BJ (cell line): ENCODE measurements at regions not wholly inside any gene's neighbourhood (a gene's known extent, or its start where the extent isn't known, plus 50 kb on each side); places are given as distances from the start of the nearest gene placed in this dataset.

Source experiments
- CTCF ChIA-PET: fragments of 350-600 bp; formaldehyde crosslinking; extraction: SDS; loops from one replicate; lab custom pipeline; 2021; ENCODE audit warnings: antibody characterized with exemption, inconsistent platforms; lab: Yijun Ruan, JAX
- POLR2A ChIA-PET: fragments of 300-600 bp; sonication (Branson Sonifier 250); formaldehyde crosslinking; extraction: SDS; loops from one replicate; lab custom pipeline; 2021; ENCODE audit warnings: antibody characterized with exemption; lab: Charles Lee
- DNase-seq: peaks from one replicate; pipeline ENCODE4 v3.0.0-alpha.2; 2011; ENCODE audit warnings: low read depth
- H3K27me3 ChIP-seq: 2 replicates; pipeline ENCODE4 v1.6.0; 2011; ENCODE audit warnings: low read length; ENCODE audit not compliant: control insufficient read depth, insufficient read depth
- H3K36me3 ChIP-seq: 2 replicates; pipeline ENCODE4 v1.5.1; 2011; ENCODE audit warnings: low read length; ENCODE audit not compliant: control insufficient read depth, insufficient read depth
- H3K4me3 ChIP-seq: 2 replicates; pipeline ENCODE4 v1.5.1; 2011; ENCODE audit warnings: low read depth, mild to moderate bottlenecking, control low read depth, low read length
- CTCF ChIP-seq: IDR thresholded peaks from 2 replicates; pipeline ENCODE4 v1.5.1; 2011; ENCODE audit warnings: low read depth, mild to moderate bottlenecking, control low read depth, inconsistent platforms, low read length, moderate library complexity; ENCODE audit not compliant: insufficient read depth

DNA sequence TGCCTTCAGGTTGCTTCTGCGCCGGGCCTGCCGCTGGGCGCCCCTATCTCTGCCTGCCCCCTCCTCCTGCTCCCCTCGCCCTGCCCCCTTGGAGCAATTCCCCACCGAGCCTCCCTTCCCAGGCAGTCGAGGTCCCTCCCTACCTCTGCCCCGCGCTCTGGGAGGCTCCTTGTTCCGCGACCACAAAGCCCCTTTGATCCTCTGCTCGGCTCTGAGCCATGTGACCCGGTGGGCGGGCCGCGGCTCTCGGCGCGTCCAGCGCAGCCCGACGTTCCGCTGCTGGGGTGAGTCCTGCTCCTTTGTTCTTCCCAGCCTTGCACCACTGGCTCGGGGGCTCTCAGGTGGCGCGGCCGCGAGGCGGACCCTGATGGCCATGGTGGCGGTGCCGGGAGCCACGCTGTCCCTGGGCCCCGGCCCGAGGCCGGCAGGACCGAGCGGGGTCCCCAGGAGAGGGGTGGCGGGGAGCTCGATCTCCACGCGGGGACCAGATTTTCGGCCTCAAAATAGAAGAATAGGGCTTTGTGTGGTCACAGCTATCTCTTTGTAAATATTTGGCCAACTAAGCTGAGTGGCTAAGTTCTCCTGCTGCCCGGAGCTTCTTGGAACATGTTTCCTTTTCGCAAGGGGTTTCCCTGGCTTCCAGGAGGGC lies 310.6 kb downstream of the SEC14L1 start:
- ChIA-PET POLR2A (interaction anchor here (0.6 kb wide), 1 partner anchor 14 kb away, joined by 6 read pairs; no protein-coding TSS in a partner anchor), CTCF (interaction anchor here (0.6 to 2.2 kb wide), 4 partner anchors 11 to 770 kb away, joined by 3 to 6 read pairs (median 5); no protein-coding TSS in a partner anchor)
- Histone ChIP-seq H3K27me3 (no peaks in the 10 kb centered on the region), H3K4me3 (peak overlapping the region; percentile 40), H3K36me3 (peaks cover 5% of the 10 kb centered on the region; the same call in 1 of the 2 replicates)
- no peak for TF ChIP-seq CTCF
- DNase-seq, result no peak

GRCh38 chr17:77451894-77452852 lies 311.4 kb downstream of the SEC14L1 start:
- Histone ChIP-seq H3K4me3 (peak overlapping the region; percentile 40), H3K27me3 (no peaks in the 10 kb centered on the region), H3K36me3 (peaks cover 9% of the 10 kb centered on the region)
- ChIA-PET CTCF (interaction anchor here (0.5 to 2.2 kb wide), 5 partner anchors 12 to 771 kb away, joined by 3 to 6 read pairs (median 4); no protein-coding TSS in a partner anchor), POLR2A (interaction anchor here (0.6 kb wide), 2 partner anchors 14 to 21 kb away, joined by 6 to 13 read pairs; no protein-coding TSS in a partner anchor)
- TF ChIP-seq CTCF, result no peak
- DNase-seq, result no peak

GRCh38 chr17:77453613-77454241 lies 313.0 kb downstream of the SEC14L1 start:
- Histone ChIP-seq H3K27me3 (no peaks in the 10 kb centered on the region), H3K4me3 (no peak overlapping the region), H3K36me3 (peaks cover 7% of the 10 kb centered on the region)
- CTCF ChIA-PET, result interaction anchor here (1.4 kb wide), 1 partner anchor 8 kb away, joined by 3 read pairs; no protein-coding TSS in a partner anchor
- no peak for TF ChIP-seq CTCF
- POLR2A ChIA-PET, result no interaction called here
- no peak for DNase-seq

- H3K4me3 ChIP-seq, result no peak overlapping the region
- H3K27me3 ChIP-seq, result no peaks in the 10 kb centered on the region
- ChIA-PET CTCF (interaction anchor here (1.4 kb wide), 1 partner anchor 9 kb away, joined by 3 read pairs; no protein-coding TSS in a partner anchor), POLR2A (no interaction called here)
- peaks cover 9% of the 10 kb centered on the region for H3K36me3 ChIP-seq
- no peak for DNase-seq
- no peak for TF ChIP-seq CTCF
Measured at GRCh38 chr17:77454242-77455095, 313.7 kb downstream of the SEC14L1 start.
